SK-N-MC (cell line): ENCODE measurements at regions not wholly inside any gene's neighbourhood (a gene's known extent, or its start where the extent isn't known, plus 50 kb on each side); places are given as distances from the start of the nearest gene placed in this dataset.

Source experiments
- DNase-seq: peaks from one replicate; pipeline ENCODE4 v3.0.0-alpha.2; 2011; ENCODE audit warnings: low read depth, low spot score
- H3K27ac ChIP-seq: fragments of 200-600 bp; sonication (generic); 2 replicates; pipeline ENCODE4 v1.5.1; 2016; ENCODE audit warnings: mixed run types
- H3K36me3 ChIP-seq: fragments of 200-600 bp; sonication (generic); 2 replicates; pipeline ENCODE4 v1.6.1; 2017; ENCODE audit warnings: antibody characterized with exemption, low read length, mixed read lengths; ENCODE audit not compliant: insufficient read depth
- H3K4me3 ChIP-seq: fragments of 200-600 bp; sonication (generic); 2 replicates; pipeline ENCODE4 v1.5.1; 2016
- H3K9ac ChIP-seq: fragments of 200-600 bp; sonication (generic); 2 replicates; pipeline ENCODE4 v1.8.0; 2017; ENCODE audit warnings: mixed run types, mixed read lengths; ENCODE audit not compliant: insufficient read length
- H3K9me3 ChIP-seq: fragments of 200-600 bp; sonication (generic); 2 replicates; pipeline ENCODE4 v1.6.1; 2017; ENCODE audit warnings: low read depth, mild to moderate bottlenecking, antibody characterized with exemption, low read length, moderate library complexity, mixed read lengths
- EZH2 ChIP-seq: fragments of 200-600 bp; sonication (generic); IDR thresholded peaks from one replicate; pipeline ENCODE4 v1.6.1; 2017; ENCODE audit warnings: antibody characterized with exemption
- FOXP2 ChIP-seq: optimal IDR thresholded peaks from 2 replicates; pipeline ENCODE3; 2011; ENCODE audit warnings: mild to moderate bottlenecking, moderate library complexity; ENCODE audit not compliant: insufficient read depth; ENCODE audit errors: extremely low read length, control extremely low read depth
- POLR2AphosphoS5 ChIP-seq: IDR thresholded peaks from 2 replicates; pipeline ENCODE4 v1.6.1; 2012; ENCODE audit warnings: mild to moderate bottlenecking, low read depth, low read length, borderline replicate concordance

GRCh38 chr3:102057781-102058421, 208.6 kb downstream of the NFKBIZ start:
- Histone ChIP-seq H3K9ac (no peak overlapping the region), H3K4me3 (no peak overlapping the region), H3K9me3 (no peaks in the 10 kb centered on the region), H3K36me3 (no peaks in the 10 kb centered on the region), H3K27ac (no peak overlapping the region)
- DNase-seq: no peak
- TF ChIP-seq EZH2 (no peak), POLR2AphosphoS5 (no peak), FOXP2 (no peak)

GRCh38 chr3:102059145-102059943, 210.0 kb downstream of the NFKBIZ start:
- no peaks in the 10 kb centered on the region for H3K9me3 ChIP-seq
- DNase-seq: no peak
- H3K9ac ChIP-seq: no peak overlapping the region
- H3K4me3 ChIP-seq: no peak overlapping the region
- TF ChIP-seq POLR2AphosphoS5: no peak
- no peak for TF ChIP-seq EZH2
- no peak for TF ChIP-seq FOXP2
- no peaks in the 10 kb centered on the region for H3K36me3 ChIP-seq
- no peak overlapping the region for H3K27ac ChIP-seq

- no peak overlapping the region for H3K27ac ChIP-seq
- no peaks in the 10 kb centered on the region for H3K9me3 ChIP-seq
- TF ChIP-seq FOXP2: no peak
- TF ChIP-seq EZH2: no peak
- TF ChIP-seq POLR2AphosphoS5: no peak
- no peak overlapping the region for H3K4me3 ChIP-seq
- H3K36me3 ChIP-seq: no peaks in the 10 kb centered on the region
- H3K9ac ChIP-seq: no peak overlapping the region
- DNase-seq: no peak
Measured at GRCh38 chr3:102060814-102061213, 211.5 kb downstream of the NFKBIZ start.

- no peak for TF ChIP-seq FOXP2
- no peak for TF ChIP-seq EZH2
- TF ChIP-seq POLR2AphosphoS5: no peak
- Histone ChIP-seq H3K4me3 (no peak overlapping the region), H3K9me3 (no peaks in the 10 kb centered on the region), H3K36me3 (no peaks in the 10 kb centered on the region), H3K27ac (no peak overlapping the region), H3K9ac (no peak overlapping the region)
- DNase-seq: no peak
Measured at GRCh38 chr3:102063572-102063971, 214.3 kb downstream of the NFKBIZ start.

- DNase-seq: no peak
- no peak overlapping the region for H3K4me3 ChIP-seq
- TF ChIP-seq FOXP2 (no peak), POLR2AphosphoS5 (no peak), EZH2 (no peak)
- no peak overlapping the region for H3K27ac ChIP-seq
- H3K9ac ChIP-seq: no peak overlapping the region
- H3K9me3 ChIP-seq: no peaks in the 10 kb centered on the region
- no peaks in the 10 kb centered on the region for H3K36me3 ChIP-seq
Measured at GRCh38 chr3:102066470-102066869, 217.2 kb downstream of the NFKBIZ start.

GRCh38 chr3:102068327-102068726, 219.0 kb downstream of the NFKBIZ start:
- no peak overlapping the region for H3K9ac ChIP-seq
- DNase-seq: no peak
- TF ChIP-seq EZH2 (no peak), POLR2AphosphoS5 (no peak), FOXP2 (no peak)
- H3K9me3 ChIP-seq: no peaks in the 10 kb centered on the region
- no peaks in the 10 kb centered on the region for H3K36me3 ChIP-seq
- no peak overlapping the region for H3K4me3 ChIP-seq
- H3K27ac ChIP-seq: no peak overlapping the region

- Histone ChIP-seq H3K4me3 (no peak overlapping the region), H3K9me3 (no peaks in the 10 kb centered on the region), H3K9ac (no peak overlapping the region), H3K36me3 (no peaks in the 10 kb centered on the region), H3K27ac (no peak overlapping the region)
- no peak for TF ChIP-seq POLR2AphosphoS5
- no peak for TF ChIP-seq FOXP2
- DNase-seq: no peak
Measured at GRCh38 chr3:102068736-102069135, 219.4 kb downstream of the NFKBIZ start.

- TF ChIP-seq FOXP2 (no peak), POLR2AphosphoS5 (no peak), EZH2 (no peak)
- no peak for DNase-seq
- no peaks in the 10 kb centered on the region for H3K36me3 ChIP-seq
- H3K9me3 ChIP-seq: no peaks in the 10 kb centered on the region
- no peak overlapping the region for H3K4me3 ChIP-seq
- no peak overlapping the region for H3K9ac ChIP-seq
- H3K27ac ChIP-seq: no peak overlapping the region
Measured at GRCh38 chr3:102069211-102069662, 219.9 kb downstream of the NFKBIZ start.
